ENCODE measurements at regions not wholly inside any gene's neighbourhood (a gene's known extent, or its start where the extent isn't known, plus 50 kb on each side); places are given as distances from the start of the nearest gene placed in this dataset.

GRCh38 chr20:22223236-22223635, 361.1 kb downstream of the FOXA2 start:
- Histone ChIP-seq H2BK5ac (ENCODE audit: low read depth, low read length) (no peak overlapping the region), H3K27me3 (replicated peaks in 1 of 4; ENCODE audit: control insufficient read depth in 3 of 4, extremely low read depth in 1 of 4, insufficient read depth in 3 of 4, low read length in 3 of 4) (no peaks in the 10 kb centered on the region), H3K14ac (ENCODE audit: insufficient read length) (no peak overlapping the region), H4K5ac (ENCODE audit: insufficient read length, low read depth, low read length) (no peak overlapping the region), H2BK15ac (ENCODE audit: low read length) (no peak overlapping the region), H3K23ac (ENCODE audit: insufficient read length) (no peak overlapping the region), H4K20me1 (replicated peaks in 1 of 2; ENCODE audit: control insufficient read depth in 1 of 2, insufficient read depth in 2 of 2, low read length in 2 of 2) (no peaks in the 10 kb centered on the region), H3K79me2 (ENCODE audit: control insufficient read depth in 1 of 2, insufficient read depth in 2 of 2, low read length in 2 of 2) (no peaks in the 10 kb centered on the region), H3K27ac (ENCODE audit: low read depth, low read length) (no peak overlapping the region), H3K9ac (replicated peaks in 1 of 4; ENCODE audit: extremely low read depth in 1 of 4, low read depth in 3 of 4, low read length in 3 of 4) (no peak overlapping the region), H2AFZ (ENCODE audit: low read length) (no peak overlapping the region), H3K56ac (replicated peaks; ENCODE audit: insufficient read length, low read depth, low read length) (no peak overlapping the region), H3K4me3 (ENCODE audit: extremely low read depth in 1 of 4, insufficient read depth in 2 of 4, low read depth in 3 of 4, low read length in 4 of 4) (no peak overlapping the region), H3K4me2 (ENCODE audit: insufficient read depth in 1 of 2, low read depth in 2 of 2, low read length in 2 of 2) (no peak overlapping the region), H2AK5ac (ENCODE audit: low read depth, low read length) (no peak overlapping the region), H4K91ac (replicated peaks; ENCODE audit: insufficient read length, low read length) (no peak overlapping the region), H4K8ac (ENCODE audit: extremely low read depth, insufficient read depth, low read length) (no peak overlapping the region), H3K23me2 (ENCODE audit: low read depth, low read length) (no peaks in the 10 kb centered on the region), H3K18ac (ENCODE audit: extremely low read depth, low read length) (no peak overlapping the region), H3K79me1 (ENCODE audit: low read depth, low read length) (no peaks in the 10 kb centered on the region), H2BK120ac (replicated peaks; ENCODE audit: low read depth, low read length) (no peak overlapping the region), H3K9me3 (ENCODE audit: insufficient read depth in 2 of 2, low read depth in 1 of 2, low read length in 1 of 2) (no peaks in the 10 kb centered on the region), H2BK12ac (ENCODE audit: low read depth, low read length) (no peak overlapping the region), H2BK20ac (ENCODE audit: low read length) (no peak overlapping the region), H3K4me1 (replicated peaks in 1 of 4; ENCODE audit: control insufficient read depth in 3 of 4, insufficient read depth in 4 of 4, low read length in 3 of 4) (peaks cover 0 to 3% (median 0%) of the 10 kb centered on the region in 4 experiments; a peak in 4 of 7 replicates), H3K4ac (replicated peaks; ENCODE audit: insufficient read length, low read depth, low read length) (no peak overlapping the region), H3K36me3 (ENCODE audit: control insufficient read depth in 2 of 4, insufficient read depth in 4 of 4, low read length in 3 of 4) (no peaks in the 10 kb centered on the region)
- CTCF ChIA-PET (ENCODE audit: partially characterized antibody), result interaction anchor here (0.6 to 1.5 kb wide), 3 partner anchors 17 to 1011 kb away, joined by 3 to 5 read pairs (median 4); no protein-coding TSS in a partner anchor
- POLR2A ChIA-PET (ENCODE audit: partially characterized antibody), result no interaction called here
- DNase-seq (ENCODE audit: low read depth in 1 of 2, low spot score in 2 of 2), result no peak
- TF ChIP-seq FOSL1 (IDR thresholded peaks at IDR 0.05; ENCODE audit: insufficient read depth, low read depth, low read length) (no peak), TEAD4 (IDR thresholded peaks at IDR 0.05; ENCODE audit: low read depth, low read length) (no peak), NRF1 (IDR thresholded peaks at IDR 0.05; ENCODE audit: low read depth, low read length) (no peak), ZNF274 (IDR thresholded peaks at IDR 0.05; ENCODE audit: borderline replicate concordance, extremely low read depth, low read length) (no peak), KDM4A (IDR thresholded peaks at IDR 0.05; ENCODE audit: low read depth, low read length, severe bottlenecking) (no peak), EGR1 (IDR thresholded peaks at IDR 0.05; ENCODE audit: borderline replicate concordance, low read depth, low read length) (no peak), KDM5A (IDR thresholded peaks at IDR 0.05; ENCODE audit: low read length) (no peak)
- 90% methylated on average over 3 of the region's 3 CpGs; no CpG with 5 or more reads in 1 of the 2 experiments for WGBS, 2 experiments (ENCODE audit: extremely low coverage in 1 of 2, insufficient coverage in 1 of 2, insufficient read length in 1 of 2, insufficient replicate concordance in 2 of 2, low coverage in 1 of 2, low lambda C conversion rate in 2 of 2, missing lambda C conversion rate in 1 of 2)
- no peak for FAIRE-seq

Data from H1 (cell line).